BLaER1 treated with 17β-estradiol and CSF1 and Interleukin-3, amounts not matched to agents 10 nM and 100 nM (cell line): ENCODE measurements at regions not wholly inside any gene's neighbourhood (a gene's known extent, or its start where the extent isn't known, plus 50 kb on each side); places are given as distances from the start of the nearest gene placed in this dataset.
A peak's percentile ranks its signal among the peaks of the same experiment; 100 is the strongest.
"Not testable (repeated sequence)": the region's sequence is repeated elsewhere in the genome, so short reads cannot be mapped to it uniquely, and the experiment has no call there.

ENCODE experiments used
- H3K27ac ChIP-seq, 11 experiments: shearing (Covaris generic); formaldehyde crosslinking; 2 replicates each; pipeline ENCODE4 v1.8.1; 2022
- H3K27me3 ChIP-seq, 11 experiments: shearing (Covaris generic); formaldehyde crosslinking; 2 replicates each; pipeline ENCODE4 v1.8.1; 2022
- H3K36me3 ChIP-seq, 11 experiments: shearing (Covaris generic); formaldehyde crosslinking; 2 replicates each; pipeline ENCODE4 v1.8.1; 2022
- H3K4me1 ChIP-seq, 10 experiments: shearing (Covaris generic); formaldehyde crosslinking; 2 replicates each; pipeline ENCODE4 v1.8.1; 2022
- H3K4me2 ChIP-seq, 11 experiments: shearing (Covaris generic); formaldehyde crosslinking; 2 replicates each; pipeline ENCODE4 v1.8.1; 2022
- H3K4me3 ChIP-seq, 10 experiments: shearing (Covaris generic); formaldehyde crosslinking; 2 replicates each; pipeline ENCODE4 v1.8.1; 2022
- H3K9ac ChIP-seq, 11 experiments: shearing (Covaris generic); formaldehyde crosslinking; 2 replicates each; pipeline ENCODE4 v1.8.1; 2022
- H3K9me3 ChIP-seq, 11 experiments: shearing (Covaris generic); formaldehyde crosslinking; replicated peaks in 1 of 11; 2 replicates each; pipeline ENCODE4 v1.8.1; 2022
- H4K20me1 ChIP-seq, 11 experiments: shearing (Covaris generic); formaldehyde crosslinking; 2 replicates each; pipeline ENCODE4 v1.8.1; 2022
- Cebpa-rat ChIP-seq, 11 experiments: shearing (Covaris generic); IDR thresholded peaks; 2 replicates each; pipeline ENCODE4 v1.8.1; 2022

- not testable (repeated sequence) for H3K9ac ChIP-seq, H3K36me3 ChIP-seq, H3K4me2 ChIP-seq, H3K27ac ChIP-seq, H4K20me1 ChIP-seq, H3K4me1 ChIP-seq, H3K27me3 ChIP-seq, H3K4me3 ChIP-seq, H3K9me3 ChIP-seq
Measured at GRCh38 chr12:39699079-39699478, 79.5 kb upstream of the ABCD2 start.

GRCh38 chr12:39697108-39697507 lies 77.5 kb upstream of the ABCD2 start:
- Histone ChIP-seq H3K36me3 (no peaks in the 10 kb centered on the region), H3K4me1 (no peaks in the 10 kb centered on the region), H3K27me3 (no peaks in the 10 kb centered on the region), H4K20me1 (no peaks in the 10 kb centered on the region), H3K4me2 (no peak overlapping the region), H3K27ac (no peak overlapping the region), H3K9ac (no peak overlapping the region), H3K4me3 (no peak overlapping the region), H3K9me3 (no peaks in the 10 kb centered on the region)
- no peak for TF ChIP-seq Cebpa-rat (IDR thresholded peaks at IDR 0.05)

- Histone ChIP-seq H3K27me3 (no peaks in the 10 kb centered on the region), H3K4me1 (no peaks in the 10 kb centered on the region), H3K9ac (no peak overlapping the region), H3K9me3 (no peaks in the 10 kb centered on the region), H3K27ac (no peak overlapping the region), H3K4me3 (no peak overlapping the region), H3K4me2 (no peak overlapping the region), H4K20me1 (no peaks in the 10 kb centered on the region), H3K36me3 (no peaks in the 10 kb centered on the region)
- no peak for TF ChIP-seq Cebpa-rat (IDR thresholded peaks at IDR 0.05)
Measured at GRCh38 chr12:39692258-39692853, 72.8 kb upstream of the ABCD2 start.

- TF ChIP-seq Cebpa-rat (IDR thresholded peaks at IDR 0.05), result no peak
- Histone ChIP-seq H3K4me1 (peaks cover 0 to 7% (median 2%) of the 10 kb centered on the region in 10 experiments; a peak in 2 of 20 replicates), H3K9ac (no peak overlapping the region), H3K27me3 (no peaks in the 10 kb centered on the region), H3K9me3 (no peaks in the 10 kb centered on the region), H3K4me3 (no peak overlapping the region), H3K36me3 (no peaks in the 10 kb centered on the region), H3K4me2 (no peak overlapping the region), H4K20me1 (no peaks in the 10 kb centered on the region), H3K27ac (no peak overlapping the region)
Measured at GRCh38 chr12:39685854-39686657, 66.5 kb upstream of the ABCD2 start.

GRCh38 chr12:39682689-39683477 lies 63.3 kb upstream of the ABCD2 start:
- Histone ChIP-seq H3K4me2 (peak overlapping the region in 3 of 11 experiments; percentile 4 to 26 (median 17); a peak in 4 of 22 replicates), H3K27me3 (no peaks in the 10 kb centered on the region), H4K20me1 (no peaks in the 10 kb centered on the region), H3K36me3 (no peaks in the 10 kb centered on the region), H3K27ac (no peak overlapping the region), H3K4me1 (peaks cover 0 to 7% (median 2%) of the 10 kb centered on the region in 10 experiments; a peak in 2 of 20 replicates), H3K4me3 (no peak overlapping the region), H3K9ac (no peak overlapping the region), H3K9me3 (0 out of 22 replicates have a peak, but pooled peaks cover 0 to 4% (median 0%) of the 10 kb centered on the region in 11 experiments)
- TF ChIP-seq Cebpa-rat (IDR thresholded peaks at IDR 0.05), result no peak

GRCh38 chr12:39675263-39675662 lies 55.7 kb upstream of the ABCD2 start:
- Histone ChIP-seq H3K27me3 (no peaks in the 10 kb centered on the region), H3K27ac (no peak overlapping the region), H3K4me1 (peaks cover 0 to 17% (median 14%) of the 10 kb centered on the region in 10 experiments; a peak in 16 of 20 replicates), H3K4me2 (no peak overlapping the region), H3K9ac (no peak overlapping the region), H3K36me3 (no peaks in the 10 kb centered on the region), H3K9me3 (peaks cover 12 to 23% (median 19%) of the 10 kb centered on the region in 11 experiments; a peak in 18 of 22 replicates), H4K20me1 (no peaks in the 10 kb centered on the region), H3K4me3 (no peak overlapping the region)
- no peak for TF ChIP-seq Cebpa-rat (IDR thresholded peaks at IDR 0.05)

- peak overlapping the region in 2 of 11 experiments; percentile 14 to 43; a peak in 4 of 22 replicates for H3K27ac ChIP-seq
- peak overlapping the region in 8 of 11 experiments; percentile 33 to 60 (median 46); a peak in 16 of 22 replicates for H3K4me2 ChIP-seq
Measured at GRCh38 chr12:39672976-39673375, 53.4 kb upstream of the ABCD2 start.

GRCh38 chr12:39671898-39672875 lies 52.6 kb upstream of the ABCD2 start:
- TF ChIP-seq Cebpa-rat (IDR thresholded peaks at IDR 0.05), result no peak
- Histone ChIP-seq H3K27ac (peak overlapping the region in 3 of 11 experiments; percentile 2 to 43 (median 14); a peak in 5 of 22 replicates), H3K4me2 (peak overlapping the region in 8 of 11 experiments; percentile 33 to 60 (median 46); a peak in 16 of 22 replicates)

More at GRCh38 chr12:39672976-39673375, 53.4 kb upstream of the ABCD2 start:
- H3K9me3 ChIP-seq, result peaks cover 19 to 35% (median 27%) of the 10 kb centered on the region in 11 experiments; a peak in 19 of 22 replicates
- H3K4me3 ChIP-seq, result no peak overlapping the region
- no peaks in the 10 kb centered on the region for H3K27me3 ChIP-seq
- H3K9ac ChIP-seq, result no peak overlapping the region
- H4K20me1 ChIP-seq, result no peaks in the 10 kb centered on the region
- TF ChIP-seq Cebpa-rat (IDR thresholded peaks at IDR 0.05), result no peak
- H3K4me1 ChIP-seq, result peaks cover 0 to 17% (median 14%) of the 10 kb centered on the region in 10 experiments; a peak in 16 of 20 replicates
- H3K36me3 ChIP-seq, result no peaks in the 10 kb centered on the region

GRCh38 chr12:39669539-39669938 lies 49.9 kb upstream of the ABCD2 start:
- H3K9ac ChIP-seq, H3K4me3 ChIP-seq, H3K27ac ChIP-seq, H3K27me3 ChIP-seq, H3K36me3 ChIP-seq, H3K4me2 ChIP-seq, H4K20me1 ChIP-seq: not testable (repeated sequence)
- Histone ChIP-seq H3K4me1 (peaks cover 0 to 17% (median 14%) of the 10 kb centered on the region in 10 experiments; a peak in 16 of 20 replicates), H3K9me3 (peaks cover 19 to 29% (median 25%) of the 10 kb centered on the region in 11 experiments; a peak in 19 of 22 replicates)

More at GRCh38 chr12:39671898-39672875, 52.6 kb upstream of the ABCD2 start:
- Histone ChIP-seq H3K4me1 (peaks cover 0 to 17% (median 14%) of the 10 kb centered on the region in 10 experiments; a peak in 16 of 20 replicates), H3K36me3 (no peaks in the 10 kb centered on the region), H3K9ac (no peak overlapping the region), H3K4me3 (no peak overlapping the region), H3K27me3 (no peaks in the 10 kb centered on the region), H4K20me1 (no peaks in the 10 kb centered on the region), H3K9me3 (peaks cover 19 to 35% (median 27%) of the 10 kb centered on the region in 11 experiments; a peak in 19 of 22 replicates)
